Thoracic aorta (tissue), 2 donors: ENCODE measurements at regions not wholly inside any gene's neighbourhood (a gene's known extent, or its start where the extent isn't known, plus 50 kb on each side); places are given as distances from the start of the nearest gene placed in this dataset.

ENCODE experiments used
- ATAC-seq: fragments of 150-250 bp; one replicate; pipeline ENCODE4 v1.8.0; 2017; ENCODE audit warnings: low read depth; ENCODE audit not compliant: insufficient number of reproducible peaks, low FRiP score
- DNase-seq: peaks from one replicate; pipeline ENCODE4 v3.0.0-alpha.2; 2020; ENCODE audit warnings: low spot score
- H3K27ac ChIP-seq, 2 donors: fragments of 200-600 bp; sonication (generic); 1 replicate in 1 of 2; 2 replicates in 1 of 2; pipeline ENCODE4 v1.5.1; 2016; ENCODE audit warnings: mild to moderate bottlenecking in 2 of 2, moderate library complexity in 2 of 2
- H3K27me3 ChIP-seq: fragments of 200-600 bp; sonication (generic); replicated peaks from 2 replicates; pipeline ENCODE4 v1.6.0; 2016; ENCODE audit warnings: mild to moderate bottlenecking; ENCODE audit not compliant: insufficient read depth
- H3K36me3 ChIP-seq: fragments of 200-600 bp; sonication (generic); one replicate; pipeline ENCODE4 v1.5.1; 2016
- H3K4me1 ChIP-seq, 2 donors: fragments of 200-600 bp; sonication (generic); 1 replicate in 1 of 2; 2 replicates in 1 of 2; pipeline versions ENCODE4 v1.5.1 to v1.6.0; 2016; ENCODE audit warnings: low read depth in 2 of 2, mild to moderate bottlenecking in 1 of 2; ENCODE audit not compliant: control insufficient read depth in 1 of 2
- H3K4me3 ChIP-seq: fragments of 200-600 bp; sonication (generic); 2 replicates; pipeline ENCODE4 v1.5.1; 2016; ENCODE audit warnings: mild to moderate bottlenecking
- H3K9me3 ChIP-seq: fragments of 200-600 bp; sonication (generic); 2 replicates; pipeline ENCODE4 v1.5.1; 2016
- TF ChIP-seq, protein P1 (sequence below): fragments of 200-600 bp; sonication (generic); IDR thresholded peaks from one replicate; pipeline ENCODE4 v1.5.1; 2019; ENCODE audit warnings: antibody characterized with exemption

GRCh38 chr2:17232776-17233556, 285.3 kb downstream of the RAD51AP2 start:
- Histone ChIP-seq H3K4me3 (no peak overlapping the region), H3K9me3 (no peaks in the 10 kb centered on the region), H3K27me3 (no peaks in the 10 kb centered on the region), H3K4me1 (no peaks in the 10 kb centered on the region), H3K36me3 (no peaks in the 10 kb centered on the region), H3K27ac (no peak overlapping the region)
- ATAC-seq (no peak), DNase-seq (no peak)
- TF ChIP-seq, protein P1, sequence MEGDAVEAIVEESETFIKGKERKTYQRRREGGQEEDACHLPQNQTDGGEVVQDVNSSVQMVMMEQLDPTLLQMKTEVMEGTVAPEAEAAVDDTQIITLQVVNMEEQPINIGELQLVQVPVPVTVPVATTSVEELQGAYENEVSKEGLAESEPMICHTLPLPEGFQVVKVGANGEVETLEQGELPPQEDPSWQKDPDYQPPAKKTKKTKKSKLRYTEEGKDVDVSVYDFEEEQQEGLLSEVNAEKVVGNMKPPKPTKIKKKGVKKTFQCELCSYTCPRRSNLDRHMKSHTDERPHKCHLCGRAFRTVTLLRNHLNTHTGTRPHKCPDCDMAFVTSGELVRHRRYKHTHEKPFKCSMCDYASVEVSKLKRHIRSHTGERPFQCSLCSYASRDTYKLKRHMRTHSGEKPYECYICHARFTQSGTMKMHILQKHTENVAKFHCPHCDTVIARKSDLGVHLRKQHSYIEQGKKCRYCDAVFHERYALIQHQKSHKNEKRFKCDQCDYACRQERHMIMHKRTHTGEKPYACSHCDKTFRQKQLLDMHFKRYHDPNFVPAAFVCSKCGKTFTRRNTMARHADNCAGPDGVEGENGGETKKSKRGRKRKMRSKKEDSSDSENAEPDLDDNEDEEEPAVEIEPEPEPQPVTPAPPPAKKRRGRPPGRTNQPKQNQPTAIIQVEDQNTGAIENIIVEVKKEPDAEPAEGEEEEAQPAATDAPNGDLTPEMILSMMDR = no peak

- Histone ChIP-seq H3K36me3 (no peaks in the 10 kb centered on the region), H3K4me1 (no peaks in the 10 kb centered on the region), H3K9me3 (no peaks in the 10 kb centered on the region), H3K27me3 (no peaks in the 10 kb centered on the region), H3K4me3 (no peak overlapping the region), H3K27ac (no peak overlapping the region)
- TF ChIP-seq, protein P1 = no peak
- ATAC-seq (no peak), DNase-seq (no peak)
Measured at GRCh38 chr2:17231394-17231965, 286.8 kb downstream of the RAD51AP2 start.

- H3K9me3 ChIP-seq = no peaks in the 10 kb centered on the region
- H3K27ac ChIP-seq = no peak overlapping the region
- H3K4me3 ChIP-seq = no peak overlapping the region
- TF ChIP-seq, protein P1 = no peak
- H3K27me3 ChIP-seq = no peaks in the 10 kb centered on the region
- DNase-seq = no peak
- no peaks in the 10 kb centered on the region for H3K4me1 ChIP-seq
- ATAC-seq = no peak
- H3K36me3 ChIP-seq = no peaks in the 10 kb centered on the region
Measured at GRCh38 chr2:17229414-17229813, 288.8 kb downstream of the RAD51AP2 start.

DNA sequence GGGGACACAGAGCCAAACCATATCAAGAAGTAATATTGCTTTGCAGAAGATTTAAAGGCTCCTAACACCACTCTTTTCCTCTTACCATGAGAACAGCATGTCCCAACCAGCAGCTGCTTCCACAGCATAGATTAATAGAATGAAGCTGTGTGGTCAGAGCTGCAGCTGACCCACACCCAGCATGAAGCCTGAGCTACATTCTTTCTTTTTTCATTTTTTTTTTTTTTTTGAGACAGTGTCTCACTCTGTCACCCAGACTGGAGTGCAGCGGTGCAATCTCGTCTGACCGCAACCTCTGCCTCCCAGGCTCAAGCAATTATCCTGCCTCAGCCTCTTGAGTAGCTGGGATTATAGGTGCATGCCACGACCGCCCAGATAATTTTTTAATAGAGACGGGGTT, 289.8 kb downstream of the RAD51AP2 start:
- DNase-seq (no peak), ATAC-seq (no peak)
- Histone ChIP-seq H3K4me1 (no peaks in the 10 kb centered on the region), H3K9me3 (no peaks in the 10 kb centered on the region), H3K36me3 (no peaks in the 10 kb centered on the region), H3K4me3 (no peak overlapping the region), H3K27me3 (no peaks in the 10 kb centered on the region), H3K27ac (no peak overlapping the region)
- TF ChIP-seq, protein P1 = no peak

- no peaks in the 10 kb centered on the region for H3K36me3 ChIP-seq
- ATAC-seq (no peak), DNase-seq (no peak)
- H3K27me3 ChIP-seq = no peaks in the 10 kb centered on the region
- H3K4me3 ChIP-seq = no peak overlapping the region
- no peaks in the 10 kb centered on the region for H3K9me3 ChIP-seq
- TF ChIP-seq, protein P1 = no peak
- H3K4me1 ChIP-seq = no peaks in the 10 kb centered on the region
- no peak overlapping the region for H3K27ac ChIP-seq
Measured at GRCh38 chr2:17227856-17228255, 290.4 kb downstream of the RAD51AP2 start.
